GM12878 (cell line): ENCODE measurements at regions not wholly inside any gene's neighbourhood (a gene's known extent, or its start where the extent isn't known, plus 50 kb on each side); places are given as distances from the start of the nearest gene placed in this dataset.

Experiments
- ASH2L ChIP-seq: fragments of 300-600, 200-600 bp; sonication (generic); IDR thresholded peaks from 2 replicates; pipeline ENCODE4 v1.6.1; 2017; ENCODE audit warnings: low read depth, mild to moderate bottlenecking, borderline replicate concordance
- BCLAF1 ChIP-seq: fragments of 450-650 bp; IDR thresholded peaks from 2 replicates; pipeline ENCODE4 v1.6.1; 2017; ENCODE audit warnings: antibody characterized with exemption, mild to moderate bottlenecking, moderate library complexity
- MEF2A ChIP-seq: IDR thresholded peaks from 2 replicates; pipeline ENCODE4 v1.6.1; 2011; ENCODE audit warnings: low read depth, mild to moderate bottlenecking, low read length, moderate library complexity; ENCODE audit not compliant: insufficient read depth
- RELA ChIP-seq: fragments of 450-650 bp; IDR thresholded peaks from 2 replicates; pipeline ENCODE4 v1.8.0; 2014; ENCODE audit warnings: borderline replicate concordance; ENCODE audit not compliant: partially characterized antibody
- SIN3A ChIP-seq: IDR thresholded peaks from 2 replicates; pipeline ENCODE4 v1.6.1; 2012; ENCODE audit warnings: low read depth, low read length, improper control_type of control experiment
- TF ChIP-seq, protein P1 (sequence below): IDR thresholded peaks from 2 replicates; pipeline ENCODE4 v1.6.1; 2012; ENCODE audit warnings: improper control_type of control experiment, low read depth, low read length; ENCODE audit not compliant: insufficient replicate concordance

DNA sequence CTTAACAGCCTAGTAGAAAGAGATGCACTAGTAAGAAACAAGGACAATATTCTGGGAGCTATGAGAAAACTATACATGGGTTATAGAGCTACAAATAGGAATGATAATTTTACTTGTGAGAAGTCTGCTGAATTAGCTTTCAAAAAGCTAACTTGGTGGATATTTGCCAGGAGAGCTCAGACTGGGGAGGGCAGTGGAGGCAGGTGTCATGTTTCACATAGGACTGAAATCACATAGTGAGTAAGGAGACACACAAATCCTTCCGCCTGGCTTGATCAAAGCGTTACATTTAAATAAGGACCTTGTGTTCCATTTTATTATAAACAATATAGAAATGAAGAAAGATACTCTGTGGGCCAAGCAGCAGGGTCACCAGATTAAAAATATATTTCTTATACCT, 235.0 kb downstream of the ISL1 start (continued):
- TF ChIP-seq, protein P1, sequence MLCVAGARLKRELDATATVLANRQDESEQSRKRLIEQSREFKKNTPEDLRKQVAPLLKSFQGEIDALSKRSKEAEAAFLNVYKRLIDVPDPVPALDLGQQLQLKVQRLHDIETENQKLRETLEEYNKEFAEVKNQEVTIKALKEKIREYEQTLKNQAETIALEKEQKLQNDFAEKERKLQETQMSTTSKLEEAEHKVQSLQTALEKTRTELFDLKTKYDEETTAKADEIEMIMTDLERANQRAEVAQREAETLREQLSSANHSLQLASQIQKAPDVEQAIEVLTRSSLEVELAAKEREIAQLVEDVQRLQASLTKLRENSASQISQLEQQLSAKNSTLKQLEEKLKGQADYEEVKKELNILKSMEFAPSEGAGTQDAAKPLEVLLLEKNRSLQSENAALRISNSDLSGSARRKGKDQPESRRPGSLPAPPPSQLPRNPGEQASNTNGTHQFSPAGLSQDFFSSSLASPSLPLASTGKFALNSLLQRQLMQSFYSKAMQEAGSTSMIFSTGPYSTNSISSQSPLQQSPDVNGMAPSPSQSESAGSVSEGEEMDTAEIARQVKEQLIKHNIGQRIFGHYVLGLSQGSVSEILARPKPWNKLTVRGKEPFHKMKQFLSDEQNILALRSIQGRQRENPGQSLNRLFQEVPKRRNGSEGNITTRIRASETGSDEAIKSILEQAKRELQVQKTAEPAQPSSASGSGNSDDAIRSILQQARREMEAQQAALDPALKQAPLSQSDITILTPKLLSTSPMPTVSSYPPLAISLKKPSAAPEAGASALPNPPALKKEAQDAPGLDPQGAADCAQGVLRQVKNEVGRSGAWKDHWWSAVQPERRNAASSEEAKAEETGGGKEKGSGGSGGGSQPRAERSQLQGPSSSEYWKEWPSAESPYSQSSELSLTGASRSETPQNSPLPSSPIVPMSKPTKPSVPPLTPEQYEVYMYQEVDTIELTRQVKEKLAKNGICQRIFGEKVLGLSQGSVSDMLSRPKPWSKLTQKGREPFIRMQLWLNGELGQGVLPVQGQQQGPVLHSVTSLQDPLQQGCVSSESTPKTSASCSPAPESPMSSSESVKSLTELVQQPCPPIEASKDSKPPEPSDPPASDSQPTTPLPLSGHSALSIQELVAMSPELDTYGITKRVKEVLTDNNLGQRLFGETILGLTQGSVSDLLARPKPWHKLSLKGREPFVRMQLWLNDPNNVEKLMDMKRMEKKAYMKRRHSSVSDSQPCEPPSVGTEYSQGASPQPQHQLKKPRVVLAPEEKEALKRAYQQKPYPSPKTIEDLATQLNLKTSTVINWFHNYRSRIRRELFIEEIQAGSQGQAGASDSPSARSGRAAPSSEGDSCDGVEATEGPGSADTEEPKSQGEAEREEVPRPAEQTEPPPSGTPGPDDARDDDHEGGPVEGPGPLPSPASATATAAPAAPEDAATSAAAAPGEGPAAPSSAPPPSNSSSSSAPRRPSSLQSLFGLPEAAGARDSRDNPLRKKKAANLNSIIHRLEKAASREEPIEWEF, result no peak
- TF ChIP-seq MEF2A, result no peak
- TF ChIP-seq ASH2L, result no peak
- TF ChIP-seq RELA, result no peak
- no peak for TF ChIP-seq SIN3A
- TF ChIP-seq BCLAF1, result no peak
